ENCODE measurements at regions not wholly inside any gene's neighbourhood (a gene's known extent, or its start where the extent isn't known, plus 50 kb on each side); places are given as distances from the start of the nearest gene placed in this dataset.

DNA sequence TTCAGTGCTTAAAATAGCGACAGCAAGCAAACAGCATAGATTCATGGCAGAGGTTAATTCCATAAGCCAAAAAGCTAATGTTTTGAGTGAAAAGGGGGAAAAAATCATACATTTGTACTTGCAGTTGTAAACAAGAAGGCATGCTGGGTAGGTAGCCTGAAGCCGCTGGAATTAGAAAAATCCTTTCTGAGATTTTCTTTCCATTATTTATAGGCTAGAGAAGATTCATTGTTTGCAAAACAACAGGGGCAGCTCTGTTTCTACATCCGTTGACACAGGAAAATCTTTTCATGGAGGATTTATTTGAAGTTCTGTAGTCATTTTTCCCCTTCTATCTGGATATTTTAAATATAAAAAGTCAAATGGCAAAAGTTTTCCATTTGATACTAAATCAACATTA lies 843.9 kb downstream of the QKI start:
- no peaks in the 10 kb centered on the region for H3K4me1 ChIP-seq
- no peaks in the 10 kb centered on the region for H3K9me3 ChIP-seq
- no peak for ATAC-seq
- 20 to 31% methylated on average over 3 of the region's 3 CpGs for WGBS, 2 donors (ENCODE audit: low coverage in 1 of 2)
- H3K27me3 ChIP-seq, result no peaks in the 10 kb centered on the region
- H3K36me3 ChIP-seq, result no peaks in the 10 kb centered on the region
- H3K27ac ChIP-seq, result no peak overlapping the region
- TF ChIP-seq POLR2AphosphoS5 (IDR thresholded peaks at IDR 0.05), result no peak
- no peak for TF ChIP-seq EP300 (IDR thresholded peaks at IDR 0.05)
- TF ChIP-seq, protein P1, sequence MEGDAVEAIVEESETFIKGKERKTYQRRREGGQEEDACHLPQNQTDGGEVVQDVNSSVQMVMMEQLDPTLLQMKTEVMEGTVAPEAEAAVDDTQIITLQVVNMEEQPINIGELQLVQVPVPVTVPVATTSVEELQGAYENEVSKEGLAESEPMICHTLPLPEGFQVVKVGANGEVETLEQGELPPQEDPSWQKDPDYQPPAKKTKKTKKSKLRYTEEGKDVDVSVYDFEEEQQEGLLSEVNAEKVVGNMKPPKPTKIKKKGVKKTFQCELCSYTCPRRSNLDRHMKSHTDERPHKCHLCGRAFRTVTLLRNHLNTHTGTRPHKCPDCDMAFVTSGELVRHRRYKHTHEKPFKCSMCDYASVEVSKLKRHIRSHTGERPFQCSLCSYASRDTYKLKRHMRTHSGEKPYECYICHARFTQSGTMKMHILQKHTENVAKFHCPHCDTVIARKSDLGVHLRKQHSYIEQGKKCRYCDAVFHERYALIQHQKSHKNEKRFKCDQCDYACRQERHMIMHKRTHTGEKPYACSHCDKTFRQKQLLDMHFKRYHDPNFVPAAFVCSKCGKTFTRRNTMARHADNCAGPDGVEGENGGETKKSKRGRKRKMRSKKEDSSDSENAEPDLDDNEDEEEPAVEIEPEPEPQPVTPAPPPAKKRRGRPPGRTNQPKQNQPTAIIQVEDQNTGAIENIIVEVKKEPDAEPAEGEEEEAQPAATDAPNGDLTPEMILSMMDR (IDR thresholded peaks at IDR 0.05), result no peak
- no peak for TF ChIP-seq POLR2A (IDR thresholded peaks at IDR 0.05)
- H3K4me3 ChIP-seq, result no peak overlapping the region

- H3K4me3 ChIP-seq, result no peak overlapping the region
- TF ChIP-seq POLR2AphosphoS5 (IDR thresholded peaks at IDR 0.05), result no peak
- TF ChIP-seq POLR2A (IDR thresholded peaks at IDR 0.05), result no peak
- TF ChIP-seq EP300 (IDR thresholded peaks at IDR 0.05), result no peak
- TF ChIP-seq, protein P1 (IDR thresholded peaks at IDR 0.05), result no peak
- no peak for ATAC-seq
- no peak overlapping the region for H3K27ac ChIP-seq
- H3K36me3 ChIP-seq, result no peaks in the 10 kb centered on the region
- H3K9me3 ChIP-seq, result no peaks in the 10 kb centered on the region
- 31 to 39% methylated on average over 3 of the region's 3 CpGs for WGBS, 2 donors (ENCODE audit: low coverage in 1 of 2)
- no peaks in the 10 kb centered on the region for H3K4me1 ChIP-seq
- H3K27me3 ChIP-seq, result no peaks in the 10 kb centered on the region
Observed at GRCh38 chr6:164252948-164253347, 838.4 kb downstream of the QKI start.

- no CpG with 5 or more reads among the region's 1 CpG for WGBS, 2 donors (ENCODE audit: low coverage in 1 of 2)
- no peaks in the 10 kb centered on the region for H3K4me1 ChIP-seq
- no peaks in the 10 kb centered on the region for H3K36me3 ChIP-seq
- TF ChIP-seq POLR2A (IDR thresholded peaks at IDR 0.05), result no peak
- no peak for TF ChIP-seq POLR2AphosphoS5 (IDR thresholded peaks at IDR 0.05)
- TF ChIP-seq EP300 (IDR thresholded peaks at IDR 0.05), result no peak
- TF ChIP-seq, protein P1 (IDR thresholded peaks at IDR 0.05), result no peak
- no peak overlapping the region for H3K27ac ChIP-seq
- no peaks in the 10 kb centered on the region for H3K27me3 ChIP-seq
- ATAC-seq, result peak; percentile 41
- H3K4me3 ChIP-seq, result no peak overlapping the region
- no peaks in the 10 kb centered on the region for H3K9me3 ChIP-seq
Observed at GRCh38 chr6:164252291-164252690, 837.8 kb downstream of the QKI start.

DNA sequence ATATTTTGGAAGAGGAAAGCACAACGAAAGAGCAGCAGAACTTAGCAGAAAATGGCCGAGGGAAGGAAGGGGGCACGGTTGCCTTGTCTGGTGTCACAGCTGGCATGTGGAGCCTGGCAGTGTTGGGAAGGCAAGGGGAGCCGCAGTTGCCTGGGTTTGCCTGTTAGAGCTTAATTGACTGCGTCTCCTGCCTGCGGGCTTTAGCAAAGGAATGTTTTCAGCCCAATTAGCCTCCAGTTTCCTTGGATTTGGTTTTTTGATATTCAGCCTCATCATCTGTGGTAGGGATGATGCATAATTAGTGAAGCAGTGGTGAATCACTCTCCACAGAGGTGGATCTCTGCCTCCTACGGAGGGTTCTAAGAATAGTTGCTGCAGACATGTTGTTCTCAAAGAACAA lies 832.6 kb downstream of the QKI start:
- no peak for TF ChIP-seq EP300 (IDR thresholded peaks at IDR 0.05)
- TF ChIP-seq POLR2AphosphoS5 (IDR thresholded peaks at IDR 0.05), result no peak
- TF ChIP-seq, protein P1 (IDR thresholded peaks at IDR 0.05), result no peak
- TF ChIP-seq POLR2A (IDR thresholded peaks at IDR 0.05), result no peak
- Histone ChIP-seq H3K4me1 (no peaks in the 10 kb centered on the region), H3K9me3 (no peaks in the 10 kb centered on the region), H3K27me3 (no peaks in the 10 kb centered on the region), H3K4me3 (no peak overlapping the region), H3K27ac (no peak overlapping the region), H3K36me3 (no peaks in the 10 kb centered on the region)
- no peak for ATAC-seq
- WGBS, 2 donors (ENCODE audit: low coverage in 1 of 2), result 78 to 91% methylated on average over 4 to 7 of the region's 7 CpGs

DNA sequence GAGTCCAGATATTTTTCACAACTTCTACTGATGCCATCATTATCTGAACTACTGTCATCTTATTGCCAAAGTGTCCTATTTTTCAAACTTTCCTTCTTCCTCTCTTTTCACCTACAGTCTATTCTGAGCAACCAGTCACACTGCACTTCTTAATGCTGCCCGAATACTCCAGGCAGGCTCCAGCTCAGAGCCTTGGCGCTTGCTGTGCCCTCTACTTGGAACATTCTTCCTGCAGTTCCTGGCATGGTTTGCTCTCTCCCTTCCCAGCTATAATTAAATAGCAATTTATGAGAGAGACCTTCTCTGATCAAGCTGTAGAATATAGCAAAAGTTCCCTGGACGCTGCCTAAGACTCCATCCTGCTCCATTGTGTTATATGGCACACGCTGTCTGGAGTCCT lies 831.6 kb downstream of the QKI start:
- Histone ChIP-seq H3K36me3 (no peaks in the 10 kb centered on the region), H3K27ac (no peak overlapping the region), H3K27me3 (no peaks in the 10 kb centered on the region), H3K4me1 (no peaks in the 10 kb centered on the region), H3K9me3 (no peaks in the 10 kb centered on the region), H3K4me3 (no peak overlapping the region)
- 77 to 78% methylated on average over 4 of the region's 4 CpGs for WGBS, 2 donors (ENCODE audit: low coverage in 1 of 2)
- TF ChIP-seq, protein P1 (IDR thresholded peaks at IDR 0.05), result no peak
- TF ChIP-seq EP300 (IDR thresholded peaks at IDR 0.05) (no peak), POLR2AphosphoS5 (IDR thresholded peaks at IDR 0.05) (no peak), POLR2A (IDR thresholded peaks at IDR 0.05) (no peak)
- ATAC-seq, result no peak
